ENCODE measurements at regions not wholly inside any gene's neighbourhood (a gene's known extent, or its start where the extent isn't known, plus 50 kb on each side); places are given as distances from the start of the nearest gene placed in this dataset.

DNA sequence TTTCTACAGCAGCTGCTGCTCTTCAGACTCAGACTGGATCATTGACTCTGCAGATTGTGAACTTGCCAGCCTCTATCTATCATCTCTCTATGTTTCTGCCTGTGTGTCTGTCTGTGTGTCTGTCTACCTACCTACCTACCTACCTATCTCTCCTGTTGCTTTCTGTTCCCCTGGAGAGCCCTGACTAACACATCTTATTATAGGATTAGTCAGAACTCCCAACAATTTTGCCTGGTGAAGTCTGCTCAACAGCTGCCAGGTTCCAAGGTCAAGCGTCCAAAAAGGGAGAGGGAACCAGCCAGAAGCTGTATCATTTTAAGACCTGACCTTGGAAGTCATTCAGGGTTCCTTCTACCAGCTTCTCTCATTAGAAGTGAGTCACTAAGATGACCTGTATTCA lies 579.0 kb upstream of the DPP6 start:
- peaks cover 13% of the 10 kb centered on the region for H3K36me3 Mint-ChIP-seq (ENCODE audit: low read depth)

DNA sequence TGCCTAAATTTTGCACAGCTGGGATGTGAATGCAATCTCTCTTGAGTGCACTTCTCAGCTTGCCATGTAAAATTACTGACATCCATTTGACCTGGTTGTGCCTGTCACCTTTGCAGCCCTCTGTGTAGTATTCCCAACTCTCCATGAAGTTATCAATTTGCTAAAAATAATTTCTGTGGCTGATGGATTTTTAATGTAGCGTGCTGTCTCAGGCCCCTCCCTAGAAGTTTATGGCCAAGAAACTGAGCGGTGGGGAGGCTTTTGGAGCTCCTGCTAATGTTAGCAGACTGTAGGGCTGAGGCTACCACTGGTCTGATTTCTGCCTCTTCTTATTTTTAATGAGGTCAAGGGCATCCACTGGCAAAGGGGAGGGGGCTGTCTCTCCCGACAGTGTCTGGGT lies 577.0 kb upstream of the DPP6 start:
- no peaks in the 10 kb centered on the region for H3K4me1 Mint-ChIP-seq
- peaks cover 13% of the 10 kb centered on the region for H3K36me3 Mint-ChIP-seq (ENCODE audit: low read depth)
- no peak overlapping the region for H3K27ac Mint-ChIP-seq (ENCODE audit: unreplicated experiment)
- DNase-seq (ENCODE audit: low read depth, low spot score): no peak
- no peak overlapping the region for H3K4me3 Mint-ChIP-seq
- peaks cover 11% of the 10 kb centered on the region for H3K9me3 Mint-ChIP-seq
- TF ChIP-seq, protein P1, sequence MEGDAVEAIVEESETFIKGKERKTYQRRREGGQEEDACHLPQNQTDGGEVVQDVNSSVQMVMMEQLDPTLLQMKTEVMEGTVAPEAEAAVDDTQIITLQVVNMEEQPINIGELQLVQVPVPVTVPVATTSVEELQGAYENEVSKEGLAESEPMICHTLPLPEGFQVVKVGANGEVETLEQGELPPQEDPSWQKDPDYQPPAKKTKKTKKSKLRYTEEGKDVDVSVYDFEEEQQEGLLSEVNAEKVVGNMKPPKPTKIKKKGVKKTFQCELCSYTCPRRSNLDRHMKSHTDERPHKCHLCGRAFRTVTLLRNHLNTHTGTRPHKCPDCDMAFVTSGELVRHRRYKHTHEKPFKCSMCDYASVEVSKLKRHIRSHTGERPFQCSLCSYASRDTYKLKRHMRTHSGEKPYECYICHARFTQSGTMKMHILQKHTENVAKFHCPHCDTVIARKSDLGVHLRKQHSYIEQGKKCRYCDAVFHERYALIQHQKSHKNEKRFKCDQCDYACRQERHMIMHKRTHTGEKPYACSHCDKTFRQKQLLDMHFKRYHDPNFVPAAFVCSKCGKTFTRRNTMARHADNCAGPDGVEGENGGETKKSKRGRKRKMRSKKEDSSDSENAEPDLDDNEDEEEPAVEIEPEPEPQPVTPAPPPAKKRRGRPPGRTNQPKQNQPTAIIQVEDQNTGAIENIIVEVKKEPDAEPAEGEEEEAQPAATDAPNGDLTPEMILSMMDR (conservative IDR thresholded peaks at IDR 0.05): no peak
- H3K27me3 Mint-ChIP-seq (ENCODE audit: low read depth): no peaks in the 10 kb centered on the region

More for the DNA sequence above, 579.0 kb upstream of the DPP6 start:
- Mint-ChIP-seq H3K27ac (ENCODE audit: unreplicated experiment) (no peak overlapping the region), H3K4me3 (no peak overlapping the region), H3K27me3 (ENCODE audit: low read depth) (no peaks in the 10 kb centered on the region), H3K4me1 (no peaks in the 10 kb centered on the region), H3K9me3 (peaks cover 11% of the 10 kb centered on the region)
- TF ChIP-seq, protein P1 (conservative IDR thresholded peaks at IDR 0.05): no peak
- DNase-seq (ENCODE audit: low read depth, low spot score): no peak

DNA sequence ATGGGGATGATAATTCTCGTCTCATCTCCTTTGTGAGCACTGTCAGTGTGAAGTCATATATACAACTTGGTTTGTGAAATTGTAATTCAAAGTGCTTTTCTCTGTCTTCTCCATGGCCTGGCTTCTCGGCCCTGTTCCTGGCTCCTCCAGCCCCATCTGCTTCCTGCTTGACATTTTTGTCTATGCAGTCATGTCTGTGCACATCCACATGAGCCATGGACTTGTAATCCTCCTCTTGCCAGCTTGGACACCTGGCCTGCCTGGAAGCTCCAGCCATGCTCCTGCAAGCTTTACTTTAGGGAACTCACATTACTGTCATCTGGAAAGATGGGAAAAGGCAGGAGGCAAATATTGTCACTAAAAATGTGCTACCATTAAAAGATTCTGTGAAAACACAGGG lies 576.0 kb upstream of the DPP6 start:
- Mint-ChIP-seq H3K27me3 (ENCODE audit: low read depth) (no peaks in the 10 kb centered on the region), H3K4me3 (no peak overlapping the region), H3K4me1 (no peaks in the 10 kb centered on the region), H3K9me3 (peaks cover 2% of the 10 kb centered on the region), H3K36me3 (ENCODE audit: low read depth) (peaks cover 7% of the 10 kb centered on the region), H3K27ac (ENCODE audit: unreplicated experiment) (no peak overlapping the region)
- TF ChIP-seq, protein P1 (conservative IDR thresholded peaks at IDR 0.05): no peak
- no peak for DNase-seq (ENCODE audit: low read depth, low spot score)

DNA sequence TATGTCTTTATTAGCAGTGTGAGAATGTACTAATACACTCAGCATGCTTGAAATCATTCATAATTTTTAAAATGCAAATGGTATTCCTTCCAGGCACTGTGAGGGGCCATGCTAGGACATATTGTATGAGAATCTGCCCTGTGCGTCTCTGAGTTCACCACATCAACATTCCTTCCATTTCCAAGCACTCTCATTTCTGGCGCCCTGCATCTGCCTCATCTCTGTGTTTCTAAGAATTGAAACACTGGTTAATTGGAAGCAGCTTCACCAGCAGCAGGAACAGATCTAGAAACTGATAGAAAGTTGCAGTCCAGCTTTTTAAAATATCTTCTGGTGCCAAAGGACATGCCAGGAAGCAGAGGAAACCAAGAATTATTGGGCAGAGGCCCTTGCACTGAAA lies 555.9 kb upstream of the DPP6 start:
- H3K9me3 Mint-ChIP-seq: peaks cover 21% of the 10 kb centered on the region
- H3K36me3 Mint-ChIP-seq (ENCODE audit: low read depth): peaks cover 15% of the 10 kb centered on the region
- H3K4me3 Mint-ChIP-seq: no peak overlapping the region
- TF ChIP-seq, protein P1 (conservative IDR thresholded peaks at IDR 0.05): no peak
- H3K27ac Mint-ChIP-seq (ENCODE audit: unreplicated experiment): no peak overlapping the region
- DNase-seq (ENCODE audit: low read depth, low spot score): no peak
- H3K4me1 Mint-ChIP-seq: no peaks in the 10 kb centered on the region
- no peaks in the 10 kb centered on the region for H3K27me3 Mint-ChIP-seq (ENCODE audit: low read depth)

DNA sequence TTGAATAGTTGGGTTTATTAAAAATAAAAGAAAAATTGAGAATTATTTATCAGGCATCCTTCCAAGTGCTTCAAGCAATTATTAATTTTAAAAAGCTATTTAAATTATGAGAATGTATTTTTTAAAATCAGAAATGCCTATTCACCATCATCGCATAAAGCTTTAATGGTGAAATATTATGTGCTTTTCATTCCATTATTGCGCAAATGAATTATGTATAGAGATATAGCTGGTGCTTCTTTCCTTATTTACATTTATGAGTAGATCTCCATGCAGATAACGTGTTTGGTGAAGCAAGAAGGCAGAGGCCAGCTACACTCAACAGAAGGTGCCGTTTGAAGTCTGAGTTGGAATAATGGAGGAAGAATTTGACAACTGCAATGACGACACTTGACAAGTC lies 549.1 kb upstream of the DPP6 start:
- no peak for DNase-seq (ENCODE audit: low read depth, low spot score)
- no peaks in the 10 kb centered on the region for H3K27me3 Mint-ChIP-seq (ENCODE audit: low read depth)
- H3K36me3 Mint-ChIP-seq (ENCODE audit: low read depth): peaks cover 16% of the 10 kb centered on the region
- no peak overlapping the region for H3K4me3 Mint-ChIP-seq
- TF ChIP-seq, protein P1 (conservative IDR thresholded peaks at IDR 0.05): no peak
- H3K4me1 Mint-ChIP-seq: no peaks in the 10 kb centered on the region
- H3K9me3 Mint-ChIP-seq: peaks cover 20% of the 10 kb centered on the region
- no peak overlapping the region for H3K27ac Mint-ChIP-seq (ENCODE audit: unreplicated experiment)
